GM23248 (cell line): ENCODE measurements at regions not wholly inside any gene's neighbourhood (a gene's known extent, or its start where the extent isn't known, plus 50 kb on each side); places are given as distances from the start of the nearest gene placed in this dataset.

Experiments
- EZH2 ChIP-seq: fragments of 200-600 bp; sonication (generic); IDR thresholded peaks from 2 replicates; pipeline ENCODE4 v1.6.1; 2018; ENCODE audit warnings: antibody characterized with exemption, mild to moderate bottlenecking; ENCODE audit not compliant: insufficient read depth, poor library complexity, severe bottlenecking
- EZH2phosphoT487 ChIP-seq: fragments of 200-600 bp; sonication (generic); IDR thresholded peaks from 2 replicates; pipeline ENCODE4 v1.6.1; 2018; ENCODE audit warnings: antibody characterized with exemption, moderate library complexity, mild to moderate bottlenecking, low read depth; ENCODE audit not compliant: insufficient read depth

DNA sequence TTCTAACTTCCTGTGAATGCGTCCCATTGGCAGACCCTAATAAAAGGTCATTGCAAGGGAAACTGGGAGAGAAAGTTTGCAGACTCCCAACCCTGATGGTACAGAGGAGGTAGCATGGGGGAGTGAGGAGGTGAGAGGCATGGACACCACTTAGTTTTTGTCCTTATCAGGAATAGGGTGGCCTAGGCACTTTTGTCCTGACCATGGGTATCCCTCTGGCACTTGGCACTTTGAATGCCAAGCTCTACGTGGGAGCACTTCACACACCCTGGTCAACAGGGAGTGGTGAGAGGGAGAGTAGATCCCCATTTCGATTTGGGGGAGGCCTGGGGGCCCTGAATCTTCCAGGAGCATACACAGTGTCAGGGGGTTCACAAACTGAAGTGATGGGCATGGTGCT lies 75.6 kb upstream of the SH3PXD2B start:
- TF ChIP-seq EZH2phosphoT487 (no peak), EZH2 (no peak)
